ENCODE measurements at regions not wholly inside any gene's neighbourhood (a gene's known extent, or its start where the extent isn't known, plus 50 kb on each side); places are given as distances from the start of the nearest gene placed in this dataset.

DNA sequence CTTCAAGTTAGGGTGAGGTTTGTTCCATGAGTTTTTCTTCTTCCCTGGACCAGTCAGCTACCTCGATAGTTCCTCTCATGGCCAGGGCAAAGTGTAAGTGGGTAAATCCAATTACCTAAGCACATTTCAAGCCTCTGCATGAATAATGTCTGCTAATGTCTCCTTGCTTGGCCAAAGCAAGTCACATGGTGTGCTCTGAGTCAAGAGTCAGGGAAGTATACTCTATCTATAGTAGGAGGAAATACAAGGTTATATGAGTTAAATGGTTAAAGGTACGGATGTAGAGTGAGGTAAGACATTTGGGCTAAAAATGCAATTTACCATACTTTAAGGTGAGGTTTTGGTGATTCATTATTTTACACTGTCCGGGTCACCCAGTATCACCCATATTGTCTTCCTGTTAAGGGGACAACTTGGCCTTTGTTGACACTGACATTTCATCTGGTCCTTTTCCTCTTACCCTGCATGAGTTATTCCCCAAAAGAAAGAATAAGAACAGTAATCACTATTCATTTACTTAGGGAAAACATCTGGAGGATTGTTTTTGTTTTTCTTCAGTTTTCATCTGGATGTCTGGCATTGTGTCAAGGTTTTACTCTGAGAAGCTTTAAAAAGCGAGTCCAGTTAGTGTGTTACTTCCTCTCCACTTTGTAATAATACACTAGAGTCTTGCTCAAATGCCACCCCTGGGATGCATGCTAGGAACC, 405.5 kb downstream of the RND3 start:
- FAIRE-seq (no peak), DNase-seq (ENCODE audit: extremely low read depth in 1 of 4, low spot score in 3 of 4) (no peak), ATAC-seq (no peak)
- no peaks in the 10 kb centered on the region for H3K4me1 ChIP-seq (replicated peaks in 1 of 2; ENCODE audit: control insufficient read depth in 2 of 2, insufficient read depth in 2 of 2, low read length in 2 of 2)
- no TSS peak for BruUV-seq (replicated peaks)
- in situ Hi-C loops (cut with MboI): no loop called here
- H3K27ac ChIP-seq (ENCODE audit: extremely low read depth, low read depth, low read length): no peak overlapping the region
- POLR2A ChIA-PET: no interaction called here
- TF ChIP-seq BRD9 (IDR thresholded peaks at IDR 0.05; ENCODE audit: low read depth, partially characterized antibody) (no peak), CEBPB (tag; IDR thresholded peaks at IDR 0.05) (no peak), MYBL2 (IDR thresholded peaks at IDR 0.05; ENCODE audit: low read depth) (no peak), MYBL2 (CRISPR knock-in tag; IDR thresholded peaks at IDR 0.05; ENCODE audit: borderline replicate concordance) (no peak), BRD4 (IDR thresholded peaks at IDR 0.05) (no peak), RFX1 (IDR thresholded peaks at IDR 0.05) (no peak), PYGO2 (tag; IDR thresholded peaks at IDR 0.05) (no peak), EGR1 (conservative IDR thresholded peaks at IDR 0.05) (no peak)
- TF ChIP-seq, protein P1, sequence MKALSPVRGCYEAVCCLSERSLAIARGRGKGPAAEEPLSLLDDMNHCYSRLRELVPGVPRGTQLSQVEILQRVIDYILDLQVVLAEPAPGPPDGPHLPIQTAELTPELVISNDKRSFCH (CRISPR knock-in tag; IDR thresholded peaks at IDR 0.05): no peak
- TF ChIP-seq, protein P1 (tag; IDR thresholded peaks at IDR 0.05): no peak
- TF ChIP-seq, protein P2, sequence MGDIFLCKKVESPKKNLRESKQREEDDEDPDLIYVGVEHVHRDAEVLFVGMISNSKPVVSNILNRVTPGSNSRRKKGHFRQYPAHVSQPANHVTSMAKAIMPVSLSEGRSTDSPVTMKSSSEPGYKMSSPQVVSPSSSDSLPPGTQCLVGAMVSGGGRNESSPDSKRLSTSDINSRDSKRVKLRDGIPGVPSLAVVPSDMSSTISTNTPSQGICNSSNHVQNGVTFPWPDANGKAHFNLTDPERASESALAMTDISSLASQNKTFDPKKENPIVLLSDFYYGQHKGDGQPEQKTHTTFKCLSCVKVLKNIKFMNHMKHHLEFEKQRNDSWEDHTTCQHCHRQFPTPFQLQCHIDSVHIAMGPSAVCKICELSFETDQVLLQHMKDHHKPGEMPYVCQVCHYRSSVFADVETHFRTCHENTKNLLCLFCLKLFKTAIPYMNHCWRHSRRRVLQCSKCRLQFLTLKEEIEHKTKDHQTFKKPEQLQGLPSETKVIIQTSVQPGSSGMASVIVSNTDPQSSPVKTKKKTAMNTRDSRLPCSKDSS (IDR thresholded peaks at IDR 0.05; ENCODE audit: low read depth, partially characterized antibody): no peak
- TF ChIP-seq, protein P3, sequence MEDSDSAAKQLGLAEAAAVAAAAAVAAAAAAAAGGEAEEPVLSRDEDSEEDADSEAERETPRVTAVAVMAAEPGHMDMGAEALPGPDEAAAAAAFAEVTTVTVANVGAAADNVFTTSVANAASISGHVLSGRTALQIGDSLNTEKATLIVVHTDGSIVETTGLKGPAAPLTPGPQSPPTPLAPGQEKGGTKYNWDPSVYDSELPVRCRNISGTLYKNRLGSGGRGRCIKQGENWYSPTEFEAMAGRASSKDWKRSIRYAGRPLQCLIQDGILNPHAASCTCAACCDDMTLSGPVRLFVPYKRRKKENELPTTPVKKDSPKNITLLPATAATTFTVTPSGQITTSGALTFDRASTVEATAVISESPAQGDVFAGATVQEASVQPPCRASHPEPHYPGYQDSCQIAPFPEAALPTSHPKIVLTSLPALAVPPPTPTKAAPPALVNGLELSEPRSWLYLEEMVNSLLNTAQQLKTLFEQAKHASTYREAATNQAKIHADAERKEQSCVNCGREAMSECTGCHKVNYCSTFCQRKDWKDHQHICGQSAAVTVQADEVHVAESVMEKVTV (CRISPR knock-in tag; IDR thresholded peaks at IDR 0.05): no peak
- no peaks in the 10 kb centered on the region for H3K9me3 ChIP-seq (replicated peaks; ENCODE audit: control insufficient read depth, insufficient read depth, low read depth, low read length)
- H3K9ac ChIP-seq (ENCODE audit: insufficient read depth in 1 of 2, low read depth in 2 of 2, low read length in 2 of 2): no peak overlapping the region
- H3K9me1 ChIP-seq (ENCODE audit: control insufficient read depth, insufficient read depth, low read length): no peaks in the 10 kb centered on the region
- no peak overlapping the region for H3K4me2 ChIP-seq (ENCODE audit: insufficient read depth, low read length)
- H3K4me3 ChIP-seq: no peak overlapping the region
- no peaks in the 10 kb centered on the region for H3K36me3 ChIP-seq (ENCODE audit: control insufficient read depth, insufficient read depth, low read length)
- H4K20me1 ChIP-seq (replicated peaks; ENCODE audit: control insufficient read depth, insufficient read depth, low read length): no peaks in the 10 kb centered on the region
- intact Hi-C loops (cut with micrococcal nuclease): no loop called here
- no peaks in the 10 kb centered on the region for H3K27me3 ChIP-seq (ENCODE audit: control insufficient read depth in 2 of 2, insufficient read depth in 2 of 2, low read length in 2 of 2)
- WGBS (ENCODE audit: insufficient coverage, low coverage, missing lambda C conversion rate): 3% methylated on average over 4 of the region's 4 CpGs
- no peak overlapping the region for H2AFZ ChIP-seq (ENCODE audit: low read depth, low read length)
- CTCF ChIA-PET (ENCODE audit: low intra/inter-chr PET ratio): no interaction called here
- H3K79me2 ChIP-seq (ENCODE audit: control insufficient read depth, insufficient read depth, low read length): no peaks in the 10 kb centered on the region

Measured in K562 (cell line).